ENCODE measurements at regions not wholly inside any gene's neighbourhood (a gene's known extent, or its start where the extent isn't known, plus 50 kb on each side); places are given as distances from the start of the nearest gene placed in this dataset.
"Not testable (repeated sequence)": the region's sequence is repeated elsewhere in the genome, so short reads cannot be mapped to it uniquely, and the experiment has no call there.

DNA sequence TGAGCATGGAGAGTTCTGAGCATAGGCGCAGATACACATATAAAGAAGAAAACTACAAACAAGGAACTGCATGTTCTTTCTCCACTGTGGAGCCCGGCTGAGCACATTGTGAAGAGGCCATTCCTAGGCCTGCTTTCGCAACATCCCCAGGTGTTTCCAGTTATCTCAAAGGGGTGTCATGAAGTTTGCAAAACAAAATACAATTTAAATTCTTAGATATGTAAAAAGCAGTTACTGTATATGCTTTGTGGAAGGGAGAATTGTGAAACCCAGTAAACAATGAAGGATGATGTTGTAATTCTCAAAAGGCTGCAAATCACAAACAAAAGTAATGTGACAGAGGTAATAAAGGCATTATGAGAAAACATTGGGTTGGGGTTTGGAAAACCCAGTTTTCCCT, 98.6 kb upstream of the ZNF644 start:
- H3K27ac ChIP-seq (ENCODE audit: insufficient read depth, low read length, poor library complexity, severe bottlenecking): no peak overlapping the region
- no peaks in the 10 kb centered on the region for H3K27me3 ChIP-seq (ENCODE audit: control insufficient read depth, insufficient read depth, low read length)
- no peaks in the 10 kb centered on the region for H3K4me1 ChIP-seq (ENCODE audit: control insufficient read depth, insufficient read depth, low read length, poor library complexity, severe bottlenecking)
- no peaks in the 10 kb centered on the region for H3K27me3 Mint-ChIP-seq
- H3K27ac Mint-ChIP-seq: no peak overlapping the region
- H3K36me3 Mint-ChIP-seq: no peaks in the 10 kb centered on the region
- no peak overlapping the region for H3K4me3 ChIP-seq (ENCODE audit: low read depth, low read length)
- no peak overlapping the region for H3K4me3 Mint-ChIP-seq
- no peaks in the 10 kb centered on the region for H3K4me1 Mint-ChIP-seq
- peaks cover 0 to 3% (median 0%) of the 10 kb centered on the region in 7 donors for H3K9me3 Mint-ChIP-seq
- H3K9me3 ChIP-seq (ENCODE audit: control insufficient read depth in 2 of 2, low read length in 2 of 2): no peaks in the 10 kb centered on the region
- ATAC-seq (ENCODE audit: low read depth in 2 of 2): no peak
- DNase-seq: no peak
- no peaks in the 10 kb centered on the region for H3K36me3 ChIP-seq (ENCODE audit: control insufficient read depth, insufficient read depth, low read length)

DNA sequence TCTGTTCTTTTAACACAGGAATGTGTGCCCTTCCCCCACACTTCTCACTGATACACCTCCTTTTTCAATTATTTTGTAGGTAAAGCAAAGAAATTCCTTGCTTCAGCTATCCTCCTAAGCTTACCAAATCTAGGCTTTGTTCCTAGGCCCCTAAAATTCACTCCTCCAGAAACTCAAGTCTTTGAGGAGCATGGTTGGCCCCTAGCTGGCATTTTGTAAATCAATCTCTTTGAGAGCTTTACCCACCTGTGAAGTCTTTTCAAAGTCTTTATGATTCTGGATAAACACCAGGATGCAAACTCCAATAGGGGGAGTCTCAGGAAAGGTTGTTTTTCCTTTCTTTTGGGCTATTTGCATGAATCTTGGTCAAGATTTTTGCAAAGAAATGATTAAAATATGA, 82.9 kb upstream of the ZNF644 start:
- no peaks in the 10 kb centered on the region for H3K9me3 ChIP-seq (ENCODE audit: control insufficient read depth in 2 of 2, low read length in 2 of 2)
- Mint-ChIP-seq H3K36me3 (no peaks in the 10 kb centered on the region), H3K4me3 (no peak overlapping the region), H3K27ac (no peak overlapping the region), H3K9me3 (peaks cover 0 to 4% (median 0%) of the 10 kb centered on the region in 7 donors), H3K4me1 (peaks cover 0 to 10% (median 5%) of the 10 kb centered on the region in 4 donors), H3K27me3 (peaks cover 34% of the 10 kb centered on the region)
- no peaks in the 10 kb centered on the region for H3K27me3 ChIP-seq (ENCODE audit: control insufficient read depth, insufficient read depth, low read length)
- ATAC-seq (ENCODE audit: low read depth in 2 of 2) (no peak), DNase-seq (no peak)
- no peaks in the 10 kb centered on the region for H3K4me1 ChIP-seq (ENCODE audit: control insufficient read depth, insufficient read depth, low read length, poor library complexity, severe bottlenecking)
- H3K27ac ChIP-seq (ENCODE audit: insufficient read depth, low read length, poor library complexity, severe bottlenecking): no peak overlapping the region
- H3K4me3 ChIP-seq (ENCODE audit: low read depth, low read length): no peak overlapping the region
- H3K36me3 ChIP-seq (ENCODE audit: control insufficient read depth, insufficient read depth, low read length): no peaks in the 10 kb centered on the region

DNA sequence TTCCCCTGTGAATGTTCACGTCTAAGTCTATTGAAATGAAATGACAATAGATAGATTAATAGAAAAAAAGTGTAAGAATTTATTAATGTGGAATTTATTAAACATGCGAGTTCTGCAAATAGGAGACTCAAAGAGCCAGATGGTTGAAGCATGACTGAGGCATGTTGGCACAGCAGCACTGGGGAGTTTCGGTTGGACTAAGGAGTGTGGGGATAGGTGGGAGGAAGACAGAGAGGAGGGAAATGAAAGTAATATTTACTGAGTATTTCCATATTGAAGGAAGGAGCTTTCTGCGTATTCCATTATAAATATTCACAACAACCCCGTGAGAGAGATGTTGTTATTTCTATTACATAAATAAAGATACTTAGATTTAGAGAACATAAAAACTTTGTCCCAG, 79.5 kb upstream of the ZNF644 start:
- ATAC-seq (ENCODE audit: low read depth in 2 of 2) (no peak), DNase-seq (no peak)
- Histone ChIP-seq H3K27ac (ENCODE audit: insufficient read depth, low read length, poor library complexity, severe bottlenecking) (no peak overlapping the region), H3K4me1 (ENCODE audit: control insufficient read depth, insufficient read depth, low read length, poor library complexity, severe bottlenecking) (no peaks in the 10 kb centered on the region), H3K36me3 (ENCODE audit: control insufficient read depth, insufficient read depth, low read length) (no peaks in the 10 kb centered on the region), H3K27me3 (ENCODE audit: control insufficient read depth, insufficient read depth, low read length) (peaks cover 3% of the 10 kb centered on the region), H3K9me3 (ENCODE audit: control insufficient read depth in 2 of 2, low read length in 2 of 2) (no peaks in the 10 kb centered on the region), H3K4me3 (ENCODE audit: low read depth, low read length) (no peak overlapping the region)
- Mint-ChIP-seq H3K27me3 (peaks cover 38% of the 10 kb centered on the region), H3K4me1 (peaks cover 0 to 10% (median 5%) of the 10 kb centered on the region in 4 donors), H3K9me3 (peaks cover 0 to 2% (median 0%) of the 10 kb centered on the region in 7 donors), H3K4me3 (no peak overlapping the region), H3K36me3 (no peaks in the 10 kb centered on the region), H3K27ac (no peak overlapping the region)

DNA sequence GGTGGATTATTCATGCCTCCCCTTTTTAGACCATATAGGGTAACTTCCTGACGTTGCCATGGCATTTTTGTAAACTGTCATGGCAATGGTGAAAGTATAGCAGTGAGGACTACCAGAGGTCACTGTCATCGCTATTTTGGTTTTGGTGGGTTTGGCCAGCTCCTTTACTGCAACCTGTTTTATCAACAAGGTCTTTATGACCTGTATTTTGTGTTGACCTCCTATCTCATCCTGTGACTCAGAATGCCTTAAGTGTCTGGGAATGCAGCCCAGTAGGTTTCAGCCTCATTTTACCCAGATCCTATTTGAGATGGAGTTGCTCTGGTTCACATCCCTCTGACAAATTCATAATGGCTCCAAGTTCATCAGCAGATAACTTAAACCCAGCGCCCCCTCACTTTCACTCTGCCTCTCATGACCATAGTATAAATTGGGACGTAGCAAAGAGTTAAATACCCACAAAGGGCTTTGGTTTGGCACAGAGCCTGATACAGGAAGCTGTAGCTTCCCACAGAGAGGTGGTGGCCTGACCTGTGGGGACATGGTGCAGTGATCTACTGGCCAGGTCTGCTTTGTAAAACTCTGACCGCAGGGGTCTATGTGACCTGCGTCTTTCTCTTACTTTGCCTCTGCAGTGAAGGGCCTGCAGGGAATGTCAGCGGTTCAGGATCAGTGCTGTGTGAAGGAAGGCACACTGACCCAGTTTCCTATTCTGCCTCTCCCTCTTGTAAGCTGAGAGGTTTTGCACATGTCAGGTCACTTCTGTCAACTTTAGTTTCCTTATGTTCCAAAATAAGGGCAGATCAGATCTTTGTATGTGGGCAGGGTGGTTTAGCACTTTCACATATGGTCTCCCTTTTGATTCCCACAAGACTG, 78.1 kb upstream of the ZNF644 start:
- Mint-ChIP-seq H3K27ac (no peak overlapping the region), H3K4me1 (peaks cover 0 to 10% (median 5%) of the 10 kb centered on the region in 4 donors)

DNA sequence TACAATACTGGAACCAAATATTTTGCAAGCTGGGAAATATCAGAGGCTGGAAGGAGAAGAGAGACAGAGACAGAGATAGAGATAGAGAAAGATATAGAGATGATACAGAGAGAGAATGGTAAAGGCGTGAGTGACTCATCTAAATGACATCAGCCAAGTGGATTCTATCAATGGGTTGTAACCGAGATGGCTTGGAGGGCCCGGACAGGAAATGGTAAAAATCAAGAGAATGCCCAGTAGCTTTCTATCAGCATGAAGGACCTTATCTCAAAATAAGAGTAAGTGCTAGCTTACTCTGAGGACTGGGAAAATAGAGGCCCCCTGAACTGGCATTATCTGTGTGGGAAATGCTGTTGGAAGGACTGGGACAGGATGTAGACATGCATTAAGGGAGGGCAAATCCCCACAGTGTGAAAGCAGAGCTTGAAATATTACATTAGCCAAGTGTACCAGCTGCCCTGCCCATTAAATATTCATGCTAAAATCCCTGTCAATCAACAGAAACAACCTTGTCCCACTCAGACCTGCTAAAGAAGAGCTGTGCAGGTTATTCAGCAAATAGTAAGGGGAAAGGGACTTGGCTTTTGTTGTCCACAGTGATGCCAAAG, 76.6 kb upstream of the ZNF644 start:
- H3K4me3 Mint-ChIP-seq: peak overlapping the region in 1 of 4 donors; percentile 27
- no peaks in the 10 kb centered on the region for H3K36me3 Mint-ChIP-seq
- no peaks in the 10 kb centered on the region for H3K9me3 ChIP-seq (ENCODE audit: control insufficient read depth in 2 of 2, low read length in 2 of 2)
- no peak overlapping the region for H3K27ac Mint-ChIP-seq
- H3K4me1 ChIP-seq (ENCODE audit: control insufficient read depth, insufficient read depth, low read length, poor library complexity, severe bottlenecking): no peaks in the 10 kb centered on the region
- ATAC-seq (ENCODE audit: low read depth in 2 of 2) (no peak), DNase-seq (no peak)
- no peak overlapping the region for H3K4me3 ChIP-seq (ENCODE audit: low read depth, low read length)
- H3K27ac ChIP-seq (ENCODE audit: insufficient read depth, low read length, poor library complexity, severe bottlenecking): no peak overlapping the region
- H3K4me1 Mint-ChIP-seq: peaks cover 0 to 10% (median 5%) of the 10 kb centered on the region in 4 donors
- no peaks in the 10 kb centered on the region for H3K36me3 ChIP-seq (ENCODE audit: control insufficient read depth, insufficient read depth, low read length)
- peaks cover 0 to 2% (median 0%) of the 10 kb centered on the region in 7 donors for H3K9me3 Mint-ChIP-seq
- peaks cover 30% of the 10 kb centered on the region for H3K27me3 Mint-ChIP-seq
- peaks cover 3% of the 10 kb centered on the region for H3K27me3 ChIP-seq (ENCODE audit: control insufficient read depth, insufficient read depth, low read length)

More for the DNA sequence above, 78.1 kb upstream of the ZNF644 start:
- no peak overlapping the region for H3K4me3 Mint-ChIP-seq
- Histone ChIP-seq H3K36me3 (ENCODE audit: control insufficient read depth, insufficient read depth, low read length) (no peaks in the 10 kb centered on the region), H3K27ac (ENCODE audit: insufficient read depth, low read length, poor library complexity, severe bottlenecking) (no peak overlapping the region), H3K27me3 (ENCODE audit: control insufficient read depth, insufficient read depth, low read length) (peaks cover 3% of the 10 kb centered on the region), H3K4me3 (ENCODE audit: low read depth, low read length) (no peak overlapping the region), H3K9me3 (ENCODE audit: control insufficient read depth in 2 of 2, low read length in 2 of 2) (no peaks in the 10 kb centered on the region), H3K4me1 (ENCODE audit: control insufficient read depth, insufficient read depth, low read length, poor library complexity, severe bottlenecking) (no peaks in the 10 kb centered on the region)
- ATAC-seq (ENCODE audit: low read depth in 2 of 2) (no peak), DNase-seq (no peak)
- H3K36me3 Mint-ChIP-seq: no peaks in the 10 kb centered on the region
- peaks cover 38% of the 10 kb centered on the region for H3K27me3 Mint-ChIP-seq
- peaks cover 0 to 2% (median 0%) of the 10 kb centered on the region in 7 donors for H3K9me3 Mint-ChIP-seq

DNA sequence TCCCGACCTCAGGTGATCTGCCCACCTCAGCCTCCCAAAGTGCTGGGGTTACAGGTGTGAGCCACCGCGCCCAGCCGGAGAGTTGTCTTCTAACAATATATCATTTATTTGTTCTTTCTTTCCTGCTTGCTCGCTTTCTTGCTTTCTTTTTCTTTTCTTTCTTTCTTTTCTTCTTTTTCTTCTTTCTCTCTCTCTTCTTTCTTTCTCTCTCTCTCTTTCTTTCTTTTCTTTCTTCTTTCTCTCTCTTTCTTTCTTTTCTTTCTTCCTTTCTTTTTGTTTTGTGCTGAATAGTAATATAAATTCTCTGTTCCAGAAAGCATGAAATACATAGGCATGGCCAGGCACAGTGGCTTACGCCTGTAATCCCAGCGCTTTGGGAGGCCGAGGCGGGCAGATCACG, 73.5 kb upstream of the ZNF644 start:
- not testable (repeated sequence) for ATAC-seq (ENCODE audit: low read depth in 2 of 2); H3K4me3 ChIP-seq (ENCODE audit: low read depth, low read length); H3K36me3 Mint-ChIP-seq; H3K27ac Mint-ChIP-seq; H3K36me3 ChIP-seq (ENCODE audit: control insufficient read depth, insufficient read depth, low read length); H3K4me1 Mint-ChIP-seq; H3K4me1 ChIP-seq (ENCODE audit: control insufficient read depth, insufficient read depth, low read length, poor library complexity, severe bottlenecking); H3K4me3 Mint-ChIP-seq; H3K9me3 ChIP-seq (ENCODE audit: control insufficient read depth in 2 of 2, low read length in 2 of 2); H3K27ac ChIP-seq (ENCODE audit: insufficient read depth, low read length, poor library complexity, severe bottlenecking); H3K27me3 ChIP-seq (ENCODE audit: control insufficient read depth, insufficient read depth, low read length); DNase-seq; H3K9me3 Mint-ChIP-seq
- H3K27me3 Mint-ChIP-seq: peaks cover 14% of the 10 kb centered on the region

DNA sequence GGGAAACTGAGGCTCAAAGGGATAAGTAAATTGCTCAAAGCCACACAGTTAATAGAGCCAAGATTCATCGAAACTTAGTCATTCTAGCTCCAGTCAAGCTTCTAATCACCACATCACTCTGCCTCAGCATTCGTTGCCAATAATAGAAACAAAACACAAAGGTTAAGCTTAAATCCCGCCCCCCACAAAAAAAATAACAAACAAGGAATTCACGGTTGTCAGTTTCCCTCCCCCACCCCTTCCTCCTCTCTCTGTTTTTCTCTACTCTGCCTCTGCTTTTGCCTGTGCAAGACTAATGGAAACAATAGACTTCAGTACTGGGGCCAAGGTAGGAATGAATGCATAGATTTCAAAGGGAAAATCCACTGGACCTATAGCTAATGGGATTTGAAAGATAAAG, 70.7 kb upstream of the ZNF644 start:
- no peaks in the 10 kb centered on the region for H3K4me1 Mint-ChIP-seq
- H3K27ac Mint-ChIP-seq: no peak overlapping the region
- peaks cover 0 to 2% (median 0%) of the 10 kb centered on the region in 7 donors for H3K9me3 Mint-ChIP-seq
- no peaks in the 10 kb centered on the region for H3K36me3 Mint-ChIP-seq
- ATAC-seq (ENCODE audit: low read depth in 2 of 2) (no peak), DNase-seq (no peak)
- H3K4me3 ChIP-seq (ENCODE audit: low read depth, low read length): no peak overlapping the region
- no peak overlapping the region for H3K27ac ChIP-seq (ENCODE audit: insufficient read depth, low read length, poor library complexity, severe bottlenecking)
- H3K36me3 ChIP-seq (ENCODE audit: control insufficient read depth, insufficient read depth, low read length): no peaks in the 10 kb centered on the region
- H3K27me3 Mint-ChIP-seq: no peaks in the 10 kb centered on the region
- H3K4me1 ChIP-seq (ENCODE audit: control insufficient read depth, insufficient read depth, low read length, poor library complexity, severe bottlenecking): no peaks in the 10 kb centered on the region
- H3K9me3 ChIP-seq (ENCODE audit: control insufficient read depth in 2 of 2, low read length in 2 of 2): no peaks in the 10 kb centered on the region
- no peak overlapping the region for H3K4me3 Mint-ChIP-seq
- no peaks in the 10 kb centered on the region for H3K27me3 ChIP-seq (ENCODE audit: control insufficient read depth, insufficient read depth, low read length)
